ENCODE measurements at regions not wholly inside any gene's neighbourhood (a gene's known extent, or its start where the extent isn't known, plus 50 kb on each side); places are given as distances from the start of the nearest gene placed in this dataset.

DNA sequence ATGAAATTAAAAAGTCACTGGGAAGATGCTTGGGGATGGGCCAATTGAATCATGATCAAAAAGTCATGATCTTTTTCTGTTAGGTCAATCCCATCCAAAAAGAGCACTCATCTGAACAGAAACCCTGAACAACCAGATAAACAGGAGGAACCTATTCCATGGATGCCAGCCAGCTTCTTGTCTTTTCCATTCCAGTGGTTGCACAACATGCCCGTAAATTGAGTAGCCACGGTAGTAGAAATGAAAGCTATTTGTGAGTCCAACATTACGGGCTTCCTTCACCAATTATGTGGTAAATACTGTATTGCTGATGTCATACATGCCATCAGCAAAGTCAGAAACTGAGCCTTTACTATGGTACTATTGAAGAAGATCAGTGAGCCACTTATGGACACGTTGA is 982.4 kb upstream of the HS3ST1 start:
- intact Hi-C loops (cut with micrococcal nuclease; ENCODE audit: unreplicated experiment), result no loop called here
- H3K27me3 ChIP-seq (replicated peaks; ENCODE audit: insufficient read depth, low read depth, low read length, poor library complexity), result no peaks in the 10 kb centered on the region
- no peak for TF ChIP-seq EZH2 (IDR thresholded peaks at IDR 0.05; ENCODE audit: borderline replicate concordance, low read depth, low read length, poor library complexity, severe bottlenecking)
- TF ChIP-seq, protein P1, sequence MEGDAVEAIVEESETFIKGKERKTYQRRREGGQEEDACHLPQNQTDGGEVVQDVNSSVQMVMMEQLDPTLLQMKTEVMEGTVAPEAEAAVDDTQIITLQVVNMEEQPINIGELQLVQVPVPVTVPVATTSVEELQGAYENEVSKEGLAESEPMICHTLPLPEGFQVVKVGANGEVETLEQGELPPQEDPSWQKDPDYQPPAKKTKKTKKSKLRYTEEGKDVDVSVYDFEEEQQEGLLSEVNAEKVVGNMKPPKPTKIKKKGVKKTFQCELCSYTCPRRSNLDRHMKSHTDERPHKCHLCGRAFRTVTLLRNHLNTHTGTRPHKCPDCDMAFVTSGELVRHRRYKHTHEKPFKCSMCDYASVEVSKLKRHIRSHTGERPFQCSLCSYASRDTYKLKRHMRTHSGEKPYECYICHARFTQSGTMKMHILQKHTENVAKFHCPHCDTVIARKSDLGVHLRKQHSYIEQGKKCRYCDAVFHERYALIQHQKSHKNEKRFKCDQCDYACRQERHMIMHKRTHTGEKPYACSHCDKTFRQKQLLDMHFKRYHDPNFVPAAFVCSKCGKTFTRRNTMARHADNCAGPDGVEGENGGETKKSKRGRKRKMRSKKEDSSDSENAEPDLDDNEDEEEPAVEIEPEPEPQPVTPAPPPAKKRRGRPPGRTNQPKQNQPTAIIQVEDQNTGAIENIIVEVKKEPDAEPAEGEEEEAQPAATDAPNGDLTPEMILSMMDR (conservative IDR thresholded peaks at IDR 0.05; ENCODE audit: low read depth, low read length), result no peak
- peaks cover 28% of the 10 kb centered on the region for H3K9me3 ChIP-seq (ENCODE audit: low read depth, low read length, poor library complexity, severe bottlenecking)
- BruUV-seq (replicated peaks), result no TSS peak
- DNase-seq (ENCODE audit: low spot score), result no peak
- H3K27ac ChIP-seq (ENCODE audit: low read depth, low read length, poor library complexity, severe bottlenecking), result no peak overlapping the region
- ChIA-PET POLR2A (ENCODE audit: low non-redundant PET) (no interaction called here), CTCF (no interaction called here)
- H3K4me3 ChIP-seq (ENCODE audit: low read depth, low read length, poor library complexity, severe bottlenecking), result no peak overlapping the region
- no peaks in the 10 kb centered on the region for H3K36me3 ChIP-seq (ENCODE audit: insufficient read depth, low read length, poor library complexity, severe bottlenecking)
- no peaks in the 10 kb centered on the region for H3K4me1 ChIP-seq (ENCODE audit: insufficient read depth, low read length, poor library complexity, severe bottlenecking)

DNA sequence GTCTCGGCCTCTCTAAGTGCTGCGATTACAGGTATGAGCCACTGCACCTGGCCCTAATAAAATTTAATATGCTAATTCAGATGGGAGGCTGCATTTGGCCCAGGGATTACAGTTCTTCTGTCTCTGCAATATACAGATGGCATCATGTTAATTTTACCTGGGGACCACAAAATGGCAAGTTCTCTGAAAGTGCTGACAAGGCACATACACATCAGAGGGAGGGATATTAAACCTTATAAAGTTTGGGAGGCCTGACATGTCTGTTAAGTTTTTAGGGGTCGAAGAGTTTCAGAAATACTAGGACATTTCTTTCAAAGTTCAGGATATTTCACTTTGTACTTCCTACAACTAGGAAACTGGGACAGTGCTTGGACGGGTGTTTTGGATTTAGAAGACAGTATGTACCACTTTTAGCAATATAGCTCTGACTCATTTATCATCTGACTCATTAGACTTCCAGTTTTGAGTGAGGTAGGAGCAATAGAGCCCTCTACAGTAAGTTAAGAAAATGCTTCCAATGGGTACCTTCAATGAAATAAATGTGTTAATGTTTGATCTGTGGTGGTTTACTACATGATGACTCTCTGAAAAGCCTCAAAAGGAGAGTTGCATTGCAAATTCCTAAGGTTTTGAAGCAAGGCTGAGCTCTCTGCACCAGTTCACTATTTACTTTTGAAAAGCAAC is 981.0 kb upstream of the HS3ST1 start:
- peaks cover 23% of the 10 kb centered on the region for H3K9me3 ChIP-seq (ENCODE audit: low read depth, low read length, poor library complexity, severe bottlenecking)
- H3K4me3 ChIP-seq (ENCODE audit: low read depth, low read length, poor library complexity, severe bottlenecking), result no peak overlapping the region
- no peaks in the 10 kb centered on the region for H3K36me3 ChIP-seq (ENCODE audit: insufficient read depth, low read length, poor library complexity, severe bottlenecking)
- ChIA-PET CTCF (no interaction called here), POLR2A (ENCODE audit: low non-redundant PET) (no interaction called here)
- TF ChIP-seq EZH2 (IDR thresholded peaks at IDR 0.05; ENCODE audit: borderline replicate concordance, low read depth, low read length, poor library complexity, severe bottlenecking), result no peak
- TF ChIP-seq, protein P1 (conservative IDR thresholded peaks at IDR 0.05; ENCODE audit: low read depth, low read length), result no peak
- H3K27me3 ChIP-seq (replicated peaks; ENCODE audit: insufficient read depth, low read depth, low read length, poor library complexity), result no peaks in the 10 kb centered on the region
- intact Hi-C loops (cut with micrococcal nuclease; ENCODE audit: unreplicated experiment), result no loop called here
- H3K27ac ChIP-seq (ENCODE audit: low read depth, low read length, poor library complexity, severe bottlenecking), result no peak overlapping the region
- H3K4me1 ChIP-seq (ENCODE audit: insufficient read depth, low read length, poor library complexity, severe bottlenecking), result no peaks in the 10 kb centered on the region
- no peak for DNase-seq (ENCODE audit: low spot score)
- BruUV-seq (replicated peaks), result no TSS peak

DNA sequence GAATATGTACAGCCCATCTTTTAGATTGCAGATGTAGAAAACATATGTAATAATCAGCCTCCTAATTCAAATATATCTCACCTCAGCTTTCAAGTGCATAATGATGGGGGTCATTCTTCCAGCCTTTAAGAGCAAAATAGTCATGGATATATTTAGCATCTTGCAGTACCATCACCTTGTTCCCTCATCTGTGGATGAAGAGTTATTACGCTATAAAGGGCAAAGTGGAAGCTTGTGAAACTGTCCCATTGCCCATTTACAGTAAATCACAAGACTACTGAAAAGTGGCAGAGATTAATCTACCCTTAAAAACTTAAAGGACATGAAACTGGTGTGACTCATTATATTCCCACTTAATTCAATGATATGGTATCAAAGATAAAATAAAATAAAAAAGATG is 979.7 kb upstream of the HS3ST1 start:
- Histone ChIP-seq H3K27me3 (replicated peaks; ENCODE audit: insufficient read depth, low read depth, low read length, poor library complexity) (no peaks in the 10 kb centered on the region), H3K36me3 (ENCODE audit: insufficient read depth, low read length, poor library complexity, severe bottlenecking) (no peaks in the 10 kb centered on the region), H3K4me1 (ENCODE audit: insufficient read depth, low read length, poor library complexity, severe bottlenecking) (no peaks in the 10 kb centered on the region), H3K4me3 (ENCODE audit: low read depth, low read length, poor library complexity, severe bottlenecking) (no peak overlapping the region), H3K27ac (ENCODE audit: low read depth, low read length, poor library complexity, severe bottlenecking) (no peak overlapping the region), H3K9me3 (ENCODE audit: low read depth, low read length, poor library complexity, severe bottlenecking) (peaks cover 25% of the 10 kb centered on the region)
- CTCF ChIA-PET, result no interaction called here
- no TSS peak for BruUV-seq (replicated peaks)
- intact Hi-C loops (cut with micrococcal nuclease; ENCODE audit: unreplicated experiment), result no loop called here
- no peak for DNase-seq (ENCODE audit: low spot score)
- TF ChIP-seq, protein P1 (conservative IDR thresholded peaks at IDR 0.05; ENCODE audit: low read depth, low read length), result no peak
- no peak for TF ChIP-seq EZH2 (IDR thresholded peaks at IDR 0.05; ENCODE audit: borderline replicate concordance, low read depth, low read length, poor library complexity, severe bottlenecking)
- POLR2A ChIA-PET (ENCODE audit: low non-redundant PET), result no interaction called here

All from A673 (cell line).